GM19395 (cell line): ENCODE measurements at regions not wholly inside any gene's neighbourhood (a gene's known extent, or its start where the extent isn't known, plus 50 kb on each side); places are given as distances from the start of the nearest gene placed in this dataset.

Experiments
- ATAC-seq: cut with Tn5 transposase; IDR thresholded peaks from one replicate; pipeline ENCODE4 v1.9.1; 2021; ENCODE audit warnings: mild to moderate bottlenecking, moderate library complexity; ENCODE audit not compliant: unreplicated experiment

DNA sequence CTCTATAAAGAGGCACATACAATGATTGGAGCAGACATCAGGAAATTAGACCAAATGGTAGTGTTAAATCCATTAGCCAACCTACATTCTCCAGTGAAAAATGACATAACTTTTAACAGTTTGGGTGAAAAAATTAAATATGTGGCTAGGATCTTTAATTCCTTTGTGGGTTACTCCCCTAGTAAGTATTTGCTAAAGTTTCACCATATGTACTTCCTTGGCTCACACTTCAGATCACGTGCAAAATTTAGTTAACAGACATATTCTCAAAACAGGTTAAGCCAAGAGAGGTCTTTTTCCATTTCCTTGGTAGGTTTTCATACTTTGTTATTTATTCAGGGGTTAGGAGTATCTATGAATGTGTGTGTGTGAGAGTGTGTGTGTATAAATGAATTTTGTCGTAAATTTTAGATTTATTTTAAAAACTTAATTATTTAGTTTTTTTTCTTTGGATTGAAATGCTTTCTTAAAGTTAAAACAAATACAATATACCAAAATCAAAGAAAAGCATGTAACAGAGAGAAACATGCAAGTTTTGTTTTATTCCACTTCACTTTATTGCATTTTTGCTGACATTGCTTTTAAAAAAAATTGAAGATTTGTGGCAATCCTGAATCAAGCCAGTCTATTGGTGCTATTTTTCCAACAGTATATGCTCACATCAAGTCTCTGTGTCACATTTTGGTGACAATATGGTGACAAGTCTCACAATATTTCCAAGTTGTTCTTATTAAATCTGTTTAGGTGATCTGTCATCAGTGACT lies 258.7 kb downstream of the FLRT2 start:
- ATAC-seq: no peak

DNA sequence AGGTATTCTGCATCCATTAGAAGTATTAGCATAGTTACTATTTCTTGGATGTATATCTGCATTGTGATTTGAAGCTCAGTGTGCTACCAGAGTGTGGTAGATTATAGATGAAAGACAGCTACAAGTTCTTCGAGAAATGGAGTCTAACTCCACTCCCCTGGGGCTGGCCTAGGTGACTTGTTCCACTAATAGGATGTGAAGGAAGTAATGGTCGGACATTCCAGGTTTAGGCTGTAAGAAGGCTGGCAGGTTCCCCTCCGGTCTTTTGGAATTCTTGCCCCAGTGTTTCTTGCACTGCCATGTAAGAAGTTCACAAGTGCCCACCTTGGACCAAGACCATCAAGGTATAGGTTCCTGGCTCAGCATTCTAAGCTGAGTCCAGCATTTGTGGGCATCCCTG lies 236.4 kb downstream of the FLRT2 start:
- no peak for ATAC-seq

DNA sequence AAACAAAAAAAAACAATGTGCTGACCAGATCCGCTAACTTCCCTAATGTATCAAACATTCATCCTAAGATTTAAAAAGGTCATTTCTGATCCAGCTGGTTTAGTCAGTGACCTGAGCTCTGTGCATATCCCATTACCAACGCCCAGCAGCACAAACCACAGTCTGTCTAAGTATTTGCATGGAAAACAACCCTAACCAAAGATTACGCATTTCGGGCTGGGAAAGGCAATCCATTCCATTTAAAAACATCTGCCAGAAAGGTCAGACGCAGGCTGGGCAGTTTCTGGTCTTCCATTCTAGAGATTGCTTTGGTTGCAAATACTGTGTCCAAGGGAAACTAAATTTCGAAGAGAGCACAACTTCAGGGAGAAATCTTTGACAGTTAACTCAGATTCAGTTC lies 234.9 kb downstream of the FLRT2 start:
- ATAC-seq: no peak

DNA sequence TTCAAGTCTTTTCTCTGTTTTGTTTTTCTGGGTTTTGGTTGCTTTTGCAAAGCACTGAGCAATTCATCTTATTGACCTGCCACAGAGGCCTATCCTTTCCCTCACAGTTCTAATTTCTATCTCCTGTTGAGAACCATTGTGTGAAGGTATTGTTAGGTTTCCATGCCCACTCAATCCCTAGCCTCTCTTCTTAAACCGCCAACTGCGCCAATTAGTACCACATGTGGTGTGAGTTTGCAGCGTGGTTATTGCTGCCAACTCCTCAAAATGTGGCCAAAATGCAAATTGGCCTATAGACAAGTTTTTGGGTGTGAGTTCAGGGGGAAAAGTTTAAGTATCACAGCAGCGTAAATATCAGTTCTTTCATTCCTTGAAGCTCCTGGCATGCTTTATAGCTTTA lies 232.6 kb downstream of the FLRT2 start:
- no peak for ATAC-seq

DNA sequence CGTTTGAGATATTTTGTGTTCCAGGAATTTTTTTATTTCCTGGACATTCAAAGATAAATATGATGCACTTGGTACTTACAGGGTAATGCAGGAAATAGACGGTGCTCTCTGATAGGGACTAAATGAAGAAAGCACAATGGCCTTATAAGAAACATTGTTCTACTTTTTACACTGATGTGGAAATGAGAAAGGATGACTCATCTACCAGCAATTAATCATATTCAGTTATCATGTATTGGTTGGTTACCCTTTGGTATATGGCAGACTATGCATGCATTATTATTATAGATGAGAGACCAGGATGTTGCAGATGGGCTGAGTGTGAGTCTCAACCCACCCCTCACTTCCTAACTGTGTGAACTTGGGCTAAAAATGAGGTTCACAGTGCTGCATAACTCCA lies 222.2 kb downstream of the FLRT2 start:
- ATAC-seq: no peak

DNA sequence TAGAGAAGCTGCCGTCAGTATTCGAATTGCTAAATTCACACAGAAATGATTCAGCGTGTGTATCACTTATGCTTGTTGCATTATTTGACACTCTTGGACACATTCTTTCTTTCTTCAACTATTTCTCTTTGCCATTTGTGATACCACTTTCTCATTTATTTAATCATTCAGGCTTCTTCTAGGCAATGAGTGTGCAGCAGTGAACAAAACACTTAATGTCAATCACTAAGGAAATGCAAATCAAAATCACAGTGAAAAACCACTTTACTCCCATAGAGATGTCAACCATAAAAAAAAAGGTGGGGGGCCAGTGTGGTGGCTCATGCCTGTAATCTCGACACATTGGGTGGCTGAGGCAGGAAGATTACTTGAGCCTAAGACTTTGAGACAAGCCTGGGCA lies 214.6 kb downstream of the FLRT2 start:
- ATAC-seq: no peak

DNA sequence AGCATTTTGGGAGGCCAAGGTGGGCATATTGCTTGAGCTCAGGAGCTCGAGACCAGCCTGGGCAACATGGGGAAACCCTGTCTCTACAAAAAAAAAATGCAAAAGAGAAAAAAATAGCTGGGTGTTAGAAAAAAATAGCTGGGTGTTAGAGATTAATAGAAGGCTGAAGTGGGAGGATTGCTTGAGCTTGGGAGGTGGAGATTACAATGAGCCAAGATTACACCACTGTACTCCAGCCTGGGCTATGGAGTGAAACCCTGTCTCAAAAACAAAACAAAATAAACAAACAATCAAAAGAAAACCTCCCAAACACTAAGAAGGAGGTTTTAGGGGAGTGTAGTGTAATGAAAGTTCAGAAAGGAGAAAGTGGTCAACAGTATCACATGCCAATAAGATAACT lies 202.1 kb downstream of the FLRT2 start:
- no peak for ATAC-seq

DNA sequence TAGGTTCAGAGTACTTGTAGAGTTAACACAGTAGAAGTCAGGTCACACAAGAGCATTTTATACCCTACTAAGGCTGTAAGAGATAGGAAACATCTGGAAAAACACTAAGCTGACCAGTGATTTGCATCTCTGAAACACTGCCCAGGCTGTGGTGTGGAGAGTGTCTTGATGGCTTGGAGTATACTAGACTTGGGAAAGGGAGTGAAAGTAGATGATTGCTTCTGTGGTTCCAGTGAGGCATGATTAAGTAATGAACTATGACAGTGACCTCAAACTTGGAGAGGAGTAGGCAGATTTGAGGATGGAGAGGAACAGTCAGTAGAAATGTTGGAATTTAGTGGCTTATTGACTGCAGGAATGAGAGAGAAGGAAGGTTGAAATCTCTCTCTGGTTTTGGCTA lies 201.2 kb downstream of the FLRT2 start:
- no peak for ATAC-seq

DNA sequence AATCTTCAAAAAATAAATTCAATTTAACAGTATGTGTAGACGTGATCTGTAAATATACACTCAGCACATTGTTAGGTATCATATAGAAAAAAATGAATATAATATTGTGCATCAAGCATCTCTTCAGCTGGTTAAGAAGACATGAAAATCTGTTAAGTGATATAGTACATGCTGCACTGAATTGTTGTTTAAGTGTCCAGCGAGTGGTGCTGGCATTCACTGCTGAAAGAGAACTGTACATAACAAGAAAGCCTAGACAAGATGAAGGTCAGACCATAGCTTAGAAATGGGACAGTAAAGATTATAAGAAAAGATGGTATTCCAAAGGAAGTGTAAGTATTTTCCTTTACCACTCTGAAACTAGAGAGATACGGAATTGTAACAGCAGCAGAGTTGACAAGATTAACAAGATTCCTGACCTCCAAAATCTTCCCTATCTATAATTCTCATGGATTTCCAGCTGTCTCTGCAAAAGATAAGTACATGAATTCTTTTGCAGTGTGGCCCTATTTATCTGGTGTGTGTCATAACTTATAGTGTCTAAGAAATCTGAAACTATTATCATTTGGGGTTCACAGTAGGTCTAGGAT lies 198.6 kb downstream of the FLRT2 start:
- no peak for ATAC-seq

DNA sequence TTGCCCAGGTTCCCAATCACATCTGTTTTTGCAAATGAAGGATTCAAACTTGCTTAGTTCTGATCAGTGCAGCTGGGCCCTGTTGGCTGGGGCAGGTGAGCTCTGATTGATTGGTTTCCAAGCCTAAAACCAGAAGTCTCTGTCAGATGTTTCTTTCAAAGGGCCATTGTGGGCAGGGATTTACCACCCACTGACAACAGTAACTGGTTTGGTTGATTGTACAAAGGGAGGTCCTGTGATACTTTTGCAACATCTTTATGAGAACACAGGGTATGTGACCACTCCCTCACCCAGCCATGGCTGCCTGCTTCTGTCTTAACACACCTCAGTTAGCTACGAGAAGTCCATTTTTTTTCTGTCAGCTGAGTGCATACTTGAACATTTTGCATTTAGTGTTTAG lies 184.1 kb downstream of the FLRT2 start:
- ATAC-seq: no peak

DNA sequence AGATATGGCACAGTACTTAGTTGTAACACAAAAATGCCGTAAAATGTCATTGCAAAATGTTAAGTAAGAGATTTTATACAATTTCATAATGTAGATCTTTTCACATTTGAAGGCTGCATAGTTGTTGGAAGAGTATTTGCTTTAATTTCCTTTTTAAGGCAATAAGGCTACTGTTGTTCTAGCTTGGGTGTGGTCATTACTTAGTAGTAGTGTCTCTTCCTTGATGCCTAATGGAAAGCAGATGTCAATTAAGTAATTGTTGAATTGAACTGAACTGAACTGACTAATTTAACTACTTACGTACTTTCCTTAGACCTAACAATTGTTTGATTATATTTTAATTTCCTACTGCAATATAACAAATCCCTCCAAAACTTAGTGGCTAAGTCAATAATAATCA lies 181.7 kb downstream of the FLRT2 start:
- no peak for ATAC-seq
